ENCODE measurements at regions not wholly inside any gene's neighbourhood (a gene's known extent, or its start where the extent isn't known, plus 50 kb on each side); places are given as distances from the start of the nearest gene placed in this dataset.

DNA sequence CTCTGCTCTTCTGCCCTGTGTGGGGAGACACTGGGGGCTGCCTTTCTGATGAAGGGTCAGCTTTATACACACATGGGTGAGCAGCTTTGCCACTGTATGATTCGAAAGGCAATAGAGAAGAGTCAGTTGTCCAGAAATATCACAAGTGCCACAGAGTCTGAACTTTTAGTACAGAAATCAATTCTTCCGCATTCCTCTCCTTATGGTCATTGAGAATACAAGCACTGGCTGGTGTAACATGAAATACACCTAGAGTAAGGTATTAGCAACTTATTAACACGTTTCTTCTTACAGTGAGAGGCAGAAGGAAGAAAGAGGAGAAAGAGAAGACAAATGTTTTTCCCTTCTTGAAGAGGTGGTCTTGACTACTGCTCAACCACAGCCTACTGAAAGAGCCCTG, 579.2 kb downstream of the ZEB2 start:
- H3K4me3 ChIP-seq (ENCODE audit: low read depth, low read length), result no peak overlapping the region
- ChIA-PET CTCF (interaction anchor here (0.7 kb wide), 1 partner anchor 359 kb away, joined by 3 read pairs; no protein-coding TSS in a partner anchor), POLR2A (interaction anchor here (0.8 kb wide), 1 partner anchor 578 kb away, joined by 3 read pairs; no protein-coding TSS in a partner anchor)
- no peak for DNase-seq (ENCODE audit: low read depth)
- TF ChIP-seq, protein P1, sequence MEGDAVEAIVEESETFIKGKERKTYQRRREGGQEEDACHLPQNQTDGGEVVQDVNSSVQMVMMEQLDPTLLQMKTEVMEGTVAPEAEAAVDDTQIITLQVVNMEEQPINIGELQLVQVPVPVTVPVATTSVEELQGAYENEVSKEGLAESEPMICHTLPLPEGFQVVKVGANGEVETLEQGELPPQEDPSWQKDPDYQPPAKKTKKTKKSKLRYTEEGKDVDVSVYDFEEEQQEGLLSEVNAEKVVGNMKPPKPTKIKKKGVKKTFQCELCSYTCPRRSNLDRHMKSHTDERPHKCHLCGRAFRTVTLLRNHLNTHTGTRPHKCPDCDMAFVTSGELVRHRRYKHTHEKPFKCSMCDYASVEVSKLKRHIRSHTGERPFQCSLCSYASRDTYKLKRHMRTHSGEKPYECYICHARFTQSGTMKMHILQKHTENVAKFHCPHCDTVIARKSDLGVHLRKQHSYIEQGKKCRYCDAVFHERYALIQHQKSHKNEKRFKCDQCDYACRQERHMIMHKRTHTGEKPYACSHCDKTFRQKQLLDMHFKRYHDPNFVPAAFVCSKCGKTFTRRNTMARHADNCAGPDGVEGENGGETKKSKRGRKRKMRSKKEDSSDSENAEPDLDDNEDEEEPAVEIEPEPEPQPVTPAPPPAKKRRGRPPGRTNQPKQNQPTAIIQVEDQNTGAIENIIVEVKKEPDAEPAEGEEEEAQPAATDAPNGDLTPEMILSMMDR (IDR thresholded peaks at IDR 0.05; ENCODE audit: insufficient read depth, low read depth, low read length), result no peak
- no peaks in the 10 kb centered on the region for H3K27me3 ChIP-seq (ENCODE audit: control insufficient read depth, insufficient read depth, low read length)
- no peaks in the 10 kb centered on the region for H3K36me3 ChIP-seq (ENCODE audit: control insufficient read depth, insufficient read depth, low read length)

DNA sequence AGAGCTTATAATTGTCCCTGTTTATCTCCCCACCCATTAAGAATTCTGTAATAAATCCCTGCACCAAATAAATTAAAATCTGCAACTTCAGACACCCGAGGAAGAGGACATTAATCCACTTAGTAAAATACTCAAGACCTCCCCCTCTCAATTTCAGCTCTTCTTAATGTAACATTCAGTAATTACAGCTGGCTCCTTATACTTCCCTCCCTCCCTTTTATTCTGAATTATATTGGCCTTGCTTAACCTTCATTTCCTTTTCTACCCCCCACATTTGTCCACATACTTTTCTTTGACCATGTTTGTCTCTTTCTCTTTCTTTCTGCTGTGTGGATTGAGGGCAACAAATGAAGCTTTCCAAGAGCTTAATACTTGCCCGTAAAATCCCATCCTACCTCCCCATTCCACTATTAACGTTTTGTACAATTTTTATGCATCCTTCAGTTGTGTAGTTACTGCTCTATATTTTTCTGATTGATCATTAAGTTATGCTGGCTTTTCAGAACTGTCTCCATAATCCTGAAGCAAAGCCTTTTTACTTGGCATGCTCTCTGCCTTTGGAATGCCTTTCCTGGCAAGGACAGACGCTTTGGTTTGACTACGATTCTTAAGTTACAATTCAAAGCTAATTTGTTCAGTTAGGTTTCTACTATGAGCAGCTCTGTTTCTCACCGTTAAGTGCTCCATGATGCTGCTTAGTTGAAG, 580.1 kb downstream of the ZEB2 start:
- CTCF ChIA-PET, result interaction anchor here (0.6 kb wide), 1 partner anchor 143 kb away, joined by 3 read pairs; no protein-coding TSS in a partner anchor
- POLR2A ChIA-PET, result interaction anchor here (0.8 to 0.9 kb wide), 2 partner anchors 9 to 578 kb away, joined by 3 read pairs; no protein-coding TSS in a partner anchor
- Histone ChIP-seq H3K4me3 (ENCODE audit: low read depth, low read length) (no peak overlapping the region), H3K36me3 (ENCODE audit: control insufficient read depth, insufficient read depth, low read length) (no peaks in the 10 kb centered on the region), H3K27me3 (ENCODE audit: control insufficient read depth, insufficient read depth, low read length) (no peaks in the 10 kb centered on the region)
- TF ChIP-seq, protein P1 (IDR thresholded peaks at IDR 0.05; ENCODE audit: insufficient read depth, low read depth, low read length), result no peak
- DNase-seq (ENCODE audit: low read depth), result no peak

DNA sequence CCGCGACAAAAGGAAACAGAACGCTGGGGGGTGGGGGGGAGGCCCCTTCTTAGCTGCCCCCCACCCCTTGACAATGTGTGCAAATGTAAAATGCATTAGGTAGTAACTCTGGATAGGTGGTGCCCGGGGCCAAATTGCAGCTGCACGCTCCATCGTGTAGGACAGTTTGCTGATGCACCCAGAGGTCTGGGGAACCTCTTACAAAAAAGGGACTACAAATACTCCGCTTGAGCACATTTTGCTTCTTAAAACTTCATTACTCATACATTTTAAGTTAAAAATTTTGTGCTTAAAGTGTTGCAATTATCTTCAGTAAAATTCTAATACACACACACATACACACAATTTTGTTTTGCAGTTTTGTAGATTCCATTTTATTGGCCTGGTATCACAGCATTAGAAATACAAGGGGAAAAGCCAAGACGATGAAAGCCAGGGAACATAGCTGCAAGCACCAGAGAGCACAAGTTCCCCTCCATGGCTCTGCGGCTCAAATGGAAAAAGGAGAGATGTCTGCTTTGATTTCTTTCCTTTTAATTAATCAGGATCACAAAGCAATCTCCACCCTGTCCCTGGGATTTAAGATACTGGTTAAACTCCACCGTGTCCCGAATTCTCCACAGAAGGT, 582.1 kb downstream of the ZEB2 start:
- POLR2A ChIA-PET, result no interaction called here
- H3K36me3 ChIP-seq (ENCODE audit: control insufficient read depth, insufficient read depth, low read length), result no peaks in the 10 kb centered on the region
- H3K27me3 ChIP-seq (ENCODE audit: control insufficient read depth, insufficient read depth, low read length), result no peaks in the 10 kb centered on the region
- DNase-seq (ENCODE audit: low read depth), result no peak
- CTCF ChIA-PET, result interaction anchor here (1.9 kb wide), 1 partner anchor 8 kb away, joined by 5 read pairs; no protein-coding TSS in a partner anchor
- peak overlapping the region; percentile 64 for H3K4me3 ChIP-seq (ENCODE audit: low read depth, low read length)
- TF ChIP-seq, protein P1 (IDR thresholded peaks at IDR 0.05; ENCODE audit: insufficient read depth, low read depth, low read length), result no peak

DNA sequence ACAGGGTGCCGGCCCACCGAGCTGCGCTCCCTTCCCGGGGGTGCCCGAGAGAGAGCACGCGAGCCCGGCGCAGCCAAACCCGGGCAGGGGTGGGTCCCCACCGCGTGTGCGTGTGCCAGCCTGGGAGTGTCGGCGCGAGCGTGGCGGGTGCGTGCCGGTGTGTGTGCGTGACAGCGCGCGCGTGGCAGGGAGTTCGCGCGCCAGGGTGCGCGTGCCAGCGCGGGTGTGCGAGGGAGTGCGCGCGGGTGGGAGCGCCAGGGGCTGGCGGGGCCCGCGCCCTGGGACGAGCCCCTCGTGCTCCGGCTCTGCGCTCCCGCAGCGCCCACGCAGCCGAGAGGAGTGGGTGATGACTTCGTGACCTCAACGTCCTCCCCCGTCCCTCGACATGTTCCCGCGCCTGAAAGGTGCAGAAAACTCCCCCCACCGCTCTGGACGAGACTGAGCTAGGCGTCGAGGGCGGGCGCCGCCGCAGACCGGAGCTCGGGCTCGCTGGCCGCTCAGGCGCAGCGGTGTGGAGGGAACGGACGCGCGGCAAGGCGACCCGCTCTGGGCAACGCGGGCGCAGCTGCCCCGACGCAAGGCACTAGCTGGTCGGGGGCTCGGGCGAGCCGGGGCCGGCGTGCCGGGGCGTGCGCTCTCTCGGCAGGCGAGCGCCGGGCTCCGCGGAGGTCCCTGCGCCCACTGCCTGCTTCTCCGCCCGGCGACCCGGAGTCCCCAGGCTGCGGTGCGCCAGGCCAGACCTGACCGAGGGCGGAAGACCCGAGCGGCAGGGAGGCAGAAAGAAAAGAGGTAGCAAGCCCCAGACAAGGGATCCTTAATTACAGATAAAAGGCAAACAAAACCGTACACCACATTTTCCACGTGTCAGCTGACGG, 582.8 kb downstream of the ZEB2 start:
- no peaks in the 10 kb centered on the region for H3K27me3 ChIP-seq (ENCODE audit: control insufficient read depth, insufficient read depth, low read length)
- CTCF ChIA-PET, result interaction anchor here (0.6 to 1.9 kb wide), 2 partner anchors 9 to 300 kb away, joined by 3 to 5 read pairs; no protein-coding TSS in a partner anchor
- H3K4me3 ChIP-seq (ENCODE audit: low read depth, low read length), result peak overlapping the region; percentile 64
- POLR2A ChIA-PET, result no interaction called here
- no peak for DNase-seq (ENCODE audit: low read depth)
- H3K36me3 ChIP-seq (ENCODE audit: control insufficient read depth, insufficient read depth, low read length), result no peaks in the 10 kb centered on the region
- TF ChIP-seq, protein P1 (IDR thresholded peaks at IDR 0.05; ENCODE audit: insufficient read depth, low read depth, low read length), result no peak

DNA sequence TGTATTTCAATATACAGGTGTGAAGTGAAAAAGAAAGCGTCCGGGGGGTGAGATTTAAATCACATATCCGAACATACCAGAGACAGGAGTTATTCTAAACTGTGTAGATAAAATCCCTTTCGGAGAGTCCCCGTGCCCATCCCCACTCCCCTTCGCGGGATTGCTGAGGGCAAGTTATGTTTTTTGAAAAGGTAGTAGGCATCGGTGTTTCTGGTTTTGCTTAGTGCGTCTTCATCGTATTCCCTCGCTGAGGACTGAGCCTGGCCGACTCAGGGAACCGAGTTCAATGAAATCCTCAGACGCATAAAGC, 583.4 kb downstream of the ZEB2 start:
- Histone ChIP-seq H3K27me3 (ENCODE audit: control insufficient read depth, insufficient read depth, low read length) (no peaks in the 10 kb centered on the region), H3K4me3 (ENCODE audit: low read depth, low read length) (peak overlapping the region; percentile 64), H3K36me3 (ENCODE audit: control insufficient read depth, insufficient read depth, low read length) (no peaks in the 10 kb centered on the region)
- TF ChIP-seq, protein P1 (IDR thresholded peaks at IDR 0.05; ENCODE audit: insufficient read depth, low read depth, low read length), result no peak
- CTCF ChIA-PET, result interaction anchor here (0.6 to 1.9 kb wide), 2 partner anchors 9 to 300 kb away, joined by 3 to 5 read pairs; no protein-coding TSS in a partner anchor
- DNase-seq (ENCODE audit: low read depth), result no peak
- POLR2A ChIA-PET, result no interaction called here
